ENCODE measurements at regions not wholly inside any gene's neighbourhood (a gene's known extent, or its start where the extent isn't known, plus 50 kb on each side); places are given as distances from the start of the nearest gene placed in this dataset.

DNA sequence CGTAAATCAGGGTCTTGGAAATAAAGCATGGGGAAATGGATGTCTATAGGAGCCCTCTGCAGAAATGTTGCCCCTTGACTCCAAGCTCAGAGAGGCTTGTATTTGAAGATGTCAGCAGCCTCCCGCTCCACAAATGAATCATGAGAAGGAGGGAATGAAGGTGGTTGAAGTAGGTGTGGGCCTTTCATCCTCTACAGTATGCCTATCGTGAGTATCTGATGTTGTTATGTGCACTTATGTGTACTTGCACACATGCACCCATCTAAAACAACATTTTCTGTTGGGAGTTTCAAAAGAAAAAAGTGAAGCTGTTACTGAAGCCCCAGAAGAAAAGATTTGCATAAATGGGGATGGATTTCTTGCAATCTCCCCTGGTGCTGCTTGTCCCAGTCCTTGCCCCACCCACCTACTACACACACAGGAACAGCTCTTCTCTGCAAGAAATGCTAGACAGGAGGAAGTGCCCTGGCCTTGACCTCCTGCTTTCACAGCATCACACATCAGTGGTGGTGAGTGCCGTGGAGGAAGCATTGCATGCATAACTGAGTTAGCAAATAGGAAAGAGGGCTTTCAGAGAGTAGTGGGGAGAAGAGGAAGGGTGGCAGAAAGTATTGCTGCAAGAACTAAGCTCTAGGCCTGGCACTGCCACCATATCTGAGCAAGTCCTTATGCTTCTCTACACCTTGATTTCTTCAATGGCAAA lies 156.1 kb downstream of the SNX18 start:
- no peak for TF ChIP-seq GATA2 (IDR thresholded peaks at IDR 0.05; ENCODE audit: low read depth, low read length)
- TF ChIP-seq GATA3 (IDR thresholded peaks at IDR 0.05; ENCODE audit: low read depth, low read length), result no peak
